CD14-positive monocyte (primary cell): ENCODE measurements at regions not wholly inside any gene's neighbourhood (a gene's known extent, or its start where the extent isn't known, plus 50 kb on each side); places are given as distances from the start of the nearest gene placed in this dataset.

Experiments
- DNase-seq, 3 donors: peaks; one replicate each; pipeline ENCODE4 v3.0.0-alpha.2; 2011 to 2022
- H2AFZ ChIP-seq: 2 replicates; pipeline ENCODE4 v1.6.0; 2012; ENCODE audit warnings: mild to moderate bottlenecking, low read depth, low read length, inconsistent platforms; ENCODE audit not compliant: insufficient read depth, poor library complexity, severe bottlenecking
- H3K27ac ChIP-seq, 2 donors: 1 replicate in 1 of 2; 2 replicates in 1 of 2; pipeline ENCODE4 v1.5.1; 2012 to 2013; ENCODE audit warnings: low read length in 2 of 2, control low read depth in 1 of 2, inconsistent platforms in 1 of 2, low read depth in 1 of 2, mild to moderate bottlenecking in 1 of 2
- H3K27me3 ChIP-seq, 2 donors: one replicate each; pipeline versions ENCODE4 v1.6.0 to v1.6.1; 2011 to 2013; ENCODE audit warnings: low read length in 2 of 2; ENCODE audit not compliant: control insufficient read depth in 2 of 2, insufficient read depth in 2 of 2
- H3K36me3 ChIP-seq, 2 donors: replicated peaks in 1 of 2; 1 replicate in 1 of 2; 2 replicates in 1 of 2; pipeline versions ENCODE4 v1.5.1 to v1.6.1; 2012 to 2013; ENCODE audit warnings: low read length in 2 of 2, control low read depth in 1 of 2, inconsistent platforms in 1 of 2, mild to moderate bottlenecking in 1 of 2; ENCODE audit not compliant: insufficient read depth in 2 of 2, control insufficient read depth in 1 of 2
- H3K4me1 ChIP-seq, 2 donors: 1 replicate in 1 of 2; 2 replicates in 1 of 2; pipeline versions ENCODE4 v1.5.1 to v1.6.1; 2012 to 2013; ENCODE audit warnings: low read length in 2 of 2, control low read depth in 1 of 2, inconsistent platforms in 1 of 2, mild to moderate bottlenecking in 1 of 2, moderate library complexity in 1 of 2; ENCODE audit not compliant: insufficient read depth in 2 of 2, control insufficient read depth in 1 of 2
- H3K4me2 ChIP-seq: replicated peaks from 2 replicates; pipeline ENCODE3; 2012; ENCODE audit warnings: low read length, moderate library complexity, mild to moderate bottlenecking; ENCODE audit not compliant: poor library complexity, severe bottlenecking; ENCODE audit errors: extremely low read depth
- H3K4me3 ChIP-seq, 3 experiments: fragments of 200-600 bp in 1 of 3; sonication (generic) in 1 of 3; replicated peaks in 1 of 3; 1 replicate in 2 of 3; 2 replicates in 1 of 3; pipeline ENCODE4 v1.5.1; 2011 to 2013; ENCODE audit warnings: low read length in 3 of 3, mild to moderate bottlenecking in 3 of 3, control low read depth in 2 of 3, low read depth in 2 of 3, inconsistent platforms in 1 of 3, moderate library complexity in 1 of 3
- H3K79me2 ChIP-seq: 2 replicates; pipeline ENCODE4 v1.6.0; 2012; ENCODE audit warnings: mild to moderate bottlenecking, control low read depth, inconsistent platforms, low read length, moderate library complexity; ENCODE audit not compliant: insufficient read depth
- H3K9ac ChIP-seq: 2 replicates; pipeline ENCODE4 v1.6.0; 2017; ENCODE audit warnings: low read length, mild to moderate bottlenecking; ENCODE audit not compliant: insufficient read depth, poor library complexity, severe bottlenecking
- H3K9me3 ChIP-seq, 2 donors: replicated peaks in 1 of 2; 1 replicate in 1 of 2; 2 replicates in 1 of 2; pipeline versions ENCODE4 v1.5.1 to v1.6.1; 2012 to 2013; ENCODE audit warnings: low read length in 2 of 2, control low read depth in 1 of 2; ENCODE audit not compliant: control insufficient read depth in 1 of 2, insufficient read depth in 1 of 2
- H4K20me1 ChIP-seq: 2 replicates; pipeline ENCODE4 v1.6.0; 2012; ENCODE audit warnings: mild to moderate bottlenecking, low read length, control low read depth, moderate library complexity; ENCODE audit not compliant: insufficient read depth
- H3K27ac Mint-ChIP-seq, 7 donors: one replicate each; pipeline ENCODE4 v1.8.0; 2020; ENCODE audit warnings: mild to moderate bottlenecking in 7 of 7, mixed read lengths in 7 of 7, moderate library complexity in 6 of 7, inconsistent platforms in 2 of 7
- H3K27me3 Mint-ChIP-seq, 3 donors: one replicate each; pipeline ENCODE4 v1.8.0; 2021 to 2022; ENCODE audit warnings: low read depth in 3 of 3, mild to moderate bottlenecking in 3 of 3, mixed read lengths in 3 of 3, moderate library complexity in 3 of 3, inconsistent platforms in 1 of 3
- H3K36me3 Mint-ChIP-seq, 2 donors: one replicate each; pipeline ENCODE4 v1.8.0; 2020; ENCODE audit warnings: mixed read lengths in 2 of 2, inconsistent platforms in 1 of 2, mild to moderate bottlenecking in 1 of 2
- H3K4me1 Mint-ChIP-seq: one replicate; pipeline ENCODE4 v1.8.0; 2020; ENCODE audit warnings: mild to moderate bottlenecking, mixed read lengths
- H3K4me3 Mint-ChIP-seq, 2 donors: one replicate each; pipeline ENCODE4 v1.8.0; 2020; ENCODE audit warnings: mild to moderate bottlenecking in 2 of 2, mixed read lengths in 2 of 2, moderate library complexity in 1 of 2
- H3K9me3 Mint-ChIP-seq, 7 donors: one replicate each; pipeline ENCODE4 v1.8.0; 2020 to 2022; ENCODE audit warnings: mixed read lengths in 7 of 7, mild to moderate bottlenecking in 6 of 7, moderate library complexity in 6 of 7, inconsistent platforms in 2 of 7
- CTCF ChIP-seq: fragments of 200-600 bp; IDR thresholded peaks from one replicate; pipeline ENCODE4 v1.8.0; 2022; ENCODE audit warnings: antibody characterized with exemption, mild to moderate bottlenecking
- WGBS: methylation state at CpG from one replicate; pipeline ENCODE4 v1.1.5; 2013; ENCODE audit warnings: missing lambda C conversion rate; ENCODE audit not compliant: insufficient coverage; 5-methylcytosine and 5-hydroxymethylcytosine counted together
- intact Hi-C, 2 donors: fragments of 100-400 bp; cut with micrococcal nuclease; formaldehyde crosslinking; loops; one replicate each; pipeline versions ENCODE4 v1.15.0 to v1.15.1; 2023

- TF ChIP-seq CTCF: no peak
- no peaks in the 10 kb centered on the region for H3K27me3 ChIP-seq
- intact Hi-C loops: no loop called here
- H3K27ac ChIP-seq: no peak overlapping the region
- DNase-seq: no peak
- WGBS: 66% methylated on average over 5 of the region's 7 CpGs
- H3K4me1 Mint-ChIP-seq: peaks cover 8% of the 10 kb centered on the region
- H2AFZ ChIP-seq: no peak overlapping the region
- no peak overlapping the region for H3K4me3 Mint-ChIP-seq
- H3K36me3 Mint-ChIP-seq: no peaks in the 10 kb centered on the region
- H3K4me1 ChIP-seq: peaks cover 3 to 7% of the 10 kb centered on the region in 2 donors
- H3K36me3 ChIP-seq: no peaks in the 10 kb centered on the region
- H3K9me3 Mint-ChIP-seq: no peaks in the 10 kb centered on the region
- H3K4me3 ChIP-seq: no peak overlapping the region
- H3K9me3 ChIP-seq: peaks cover 0 to 3% of the 10 kb centered on the region in 2 donors
- H3K27ac Mint-ChIP-seq: no peak overlapping the region
- H3K79me2 ChIP-seq: no peaks in the 10 kb centered on the region
- H3K27me3 Mint-ChIP-seq: peaks cover 4 to 11% (median 4%) of the 10 kb centered on the region in 3 donors
- H3K9ac ChIP-seq: no peak overlapping the region
- H3K4me2 ChIP-seq: no peak overlapping the region
- H4K20me1 ChIP-seq: no peaks in the 10 kb centered on the region
Measured at GRCh38 chr13:31053091-31053490, 108.6 kb downstream of the HSPH1 start.

GRCh38 chr13:31052478-31052877 is 109.2 kb downstream of the HSPH1 start:
- peaks cover 3 to 7% of the 10 kb centered on the region in 2 donors for H3K4me1 ChIP-seq
- intact Hi-C loops: no loop called here
- TF ChIP-seq CTCF: no peak
- H3K9ac ChIP-seq: no peak overlapping the region
- no peak overlapping the region for H2AFZ ChIP-seq
- H3K27me3 Mint-ChIP-seq: peaks cover 4 to 11% (median 4%) of the 10 kb centered on the region in 3 donors
- no peaks in the 10 kb centered on the region for H3K36me3 Mint-ChIP-seq
- H4K20me1 ChIP-seq: no peaks in the 10 kb centered on the region
- H3K9me3 ChIP-seq: peaks cover 0 to 3% of the 10 kb centered on the region in 2 donors
- H3K27ac ChIP-seq: no peak overlapping the region
- no peak overlapping the region for H3K4me3 ChIP-seq
- H3K27me3 ChIP-seq: no peaks in the 10 kb centered on the region
- WGBS: 95% methylated on average over 2 of the region's 8 CpGs
- H3K4me3 Mint-ChIP-seq: no peak overlapping the region
- no peak overlapping the region for H3K27ac Mint-ChIP-seq
- no peak for DNase-seq
- H3K9me3 Mint-ChIP-seq: no peaks in the 10 kb centered on the region
- peaks cover 8% of the 10 kb centered on the region for H3K4me1 Mint-ChIP-seq
- H3K36me3 ChIP-seq: no peaks in the 10 kb centered on the region
- H3K79me2 ChIP-seq: no peaks in the 10 kb centered on the region
- no peak overlapping the region for H3K4me2 ChIP-seq
